ENCODE measurements at regions not wholly inside any gene's neighbourhood (a gene's known extent, or its start where the extent isn't known, plus 50 kb on each side); places are given as distances from the start of the nearest gene placed in this dataset.

- TF ChIP-seq CTCF (IDR thresholded peaks at IDR 0.05) (no peak), EZH2 (IDR thresholded peaks at IDR 0.05; ENCODE audit: borderline replicate concordance, insufficient read depth, low read depth, low read length, poor library complexity, severe bottlenecking) (no peak)
Measured at GRCh38 chr3:177295116-177295515, 97.8 kb upstream of the TBL1XR1 start.
